MG63 (cell line): ENCODE measurements at regions not wholly inside any gene's neighbourhood (a gene's known extent, or its start where the extent isn't known, plus 50 kb on each side); places are given as distances from the start of the nearest gene placed in this dataset.
"Not testable (repeated sequence)": the region's sequence is repeated elsewhere in the genome, so short reads cannot be mapped to it uniquely, and the experiment has no call there.

Source experiments
- DNase-seq: peaks from one replicate; pipeline ENCODE4 v3.0.0-alpha.2; 2020
- H3K27me3 ChIP-seq: fragments of 250-450 bp; sonication (Bioruptor Pico); 2 replicates; pipeline ENCODE4 v1.5.1; 2020; ENCODE audit warnings: mild to moderate bottlenecking, moderate library complexity
- H3K36me3 ChIP-seq: fragments of 250-450 bp; sonication (Bioruptor Pico); 2 replicates; pipeline ENCODE4 v1.5.1; 2020; ENCODE audit warnings: mild to moderate bottlenecking, moderate library complexity
- H3K4me3 ChIP-seq: fragments of 250-450 bp; sonication (Bioruptor Pico); 2 replicates; pipeline ENCODE4 v1.5.1; 2020; ENCODE audit warnings: mild to moderate bottlenecking, moderate library complexity
- H3K9me3 ChIP-seq: fragments of 250-450 bp; sonication (Bioruptor Pico); 2 replicates; pipeline ENCODE4 v1.5.1; 2020; ENCODE audit warnings: mild to moderate bottlenecking, moderate library complexity

- Histone ChIP-seq H3K9me3 (no peaks in the 10 kb centered on the region), H3K36me3 (no peaks in the 10 kb centered on the region), H3K27me3 (no peaks in the 10 kb centered on the region), H3K4me3 (no peak overlapping the region)
- no peak for DNase-seq
Observed at GRCh38 chr6:54519161-54519560, 210.9 kb downstream of the TINAG start.

GRCh38 chr6:54525731-54526130 lies 217.5 kb downstream of the TINAG start:
- Histone ChIP-seq H3K27me3 (no peaks in the 10 kb centered on the region), H3K4me3 (no peak overlapping the region), H3K9me3 (0 out of 2 replicates have a peak, but pooled peaks cover 3% of the 10 kb centered on the region), H3K36me3 (no peaks in the 10 kb centered on the region)
- peak; percentile 0 for DNase-seq

GRCh38 chr6:54533567-54533966 lies 225.3 kb downstream of the TINAG start:
- H3K36me3 ChIP-seq: no peaks in the 10 kb centered on the region
- no peaks in the 10 kb centered on the region for H3K27me3 ChIP-seq
- H3K4me3 ChIP-seq: no peak overlapping the region
- H3K9me3 ChIP-seq: no peaks in the 10 kb centered on the region
- no peak for DNase-seq

GRCh38 chr6:54535568-54535967 lies 227.3 kb downstream of the TINAG start:
- Histone ChIP-seq H3K36me3 (no peaks in the 10 kb centered on the region), H3K4me3 (no peak overlapping the region), H3K27me3 (no peaks in the 10 kb centered on the region), H3K9me3 (no peaks in the 10 kb centered on the region)
- DNase-seq: no peak

- no peaks in the 10 kb centered on the region for H3K27me3 ChIP-seq
- no peaks in the 10 kb centered on the region for H3K9me3 ChIP-seq
- DNase-seq: no peak
- H3K36me3 ChIP-seq: no peaks in the 10 kb centered on the region
- H3K4me3 ChIP-seq: no peak overlapping the region
Observed at GRCh38 chr6:54541541-54541940, 233.3 kb downstream of the TINAG start.

- DNase-seq: no peak
- no peak overlapping the region for H3K4me3 ChIP-seq
- H3K9me3 ChIP-seq: no peaks in the 10 kb centered on the region
- H3K27me3 ChIP-seq: no peaks in the 10 kb centered on the region
- no peaks in the 10 kb centered on the region for H3K36me3 ChIP-seq
Observed at GRCh38 chr6:54559136-54559535, 250.9 kb downstream of the TINAG start.

- H3K4me3 ChIP-seq, H3K27me3 ChIP-seq, DNase-seq: not testable (repeated sequence)
Observed at GRCh38 chr6:54564188-54564587, 255.9 kb downstream of the TINAG start.

GRCh38 chr6:54574671-54575070 lies 266.4 kb downstream of the TINAG start:
- no peak for DNase-seq
- Histone ChIP-seq H3K4me3 (no peak overlapping the region), H3K36me3 (no peaks in the 10 kb centered on the region), H3K9me3 (no peaks in the 10 kb centered on the region), H3K27me3 (no peaks in the 10 kb centered on the region)

More at GRCh38 chr6:54564188-54564587, 255.9 kb downstream of the TINAG start:
- not testable (repeated sequence) for H3K9me3 ChIP-seq, H3K36me3 ChIP-seq

- H3K27me3 ChIP-seq: no peaks in the 10 kb centered on the region
Observed at GRCh38 chr6:54578261-54578660, 268.3 kb upstream of the FAM83B start.

GRCh38 chr6:54579011-54579410 lies 267.6 kb upstream of the FAM83B start:
- DNase-seq: no peak
- H3K4me3 ChIP-seq: no peak overlapping the region
- no peaks in the 10 kb centered on the region for H3K36me3 ChIP-seq
- H3K27me3 ChIP-seq: no peaks in the 10 kb centered on the region
- no peaks in the 10 kb centered on the region for H3K9me3 ChIP-seq

More at GRCh38 chr6:54578261-54578660, 268.3 kb upstream of the FAM83B start:
- no peak overlapping the region for H3K4me3 ChIP-seq
- no peak for DNase-seq
- no peaks in the 10 kb centered on the region for H3K9me3 ChIP-seq
- no peaks in the 10 kb centered on the region for H3K36me3 ChIP-seq

- no peak for DNase-seq
- Histone ChIP-seq H3K27me3 (no peaks in the 10 kb centered on the region), H3K36me3 (no peaks in the 10 kb centered on the region), H3K4me3 (no peak overlapping the region), H3K9me3 (no peaks in the 10 kb centered on the region)
Observed at GRCh38 chr6:54586251-54586650, 260.3 kb upstream of the FAM83B start.

GRCh38 chr6:54587277-54587676 lies 259.3 kb upstream of the FAM83B start:
- no peaks in the 10 kb centered on the region for H3K9me3 ChIP-seq
- H3K27me3 ChIP-seq: no peaks in the 10 kb centered on the region
- no peaks in the 10 kb centered on the region for H3K36me3 ChIP-seq
- DNase-seq: no peak
- no peak overlapping the region for H3K4me3 ChIP-seq

GRCh38 chr6:54588176-54588575 lies 258.4 kb upstream of the FAM83B start:
- DNase-seq: no peak
- no peak overlapping the region for H3K4me3 ChIP-seq
- no peaks in the 10 kb centered on the region for H3K9me3 ChIP-seq
- H3K27me3 ChIP-seq: no peaks in the 10 kb centered on the region
- H3K36me3 ChIP-seq: no peaks in the 10 kb centered on the region

- no peaks in the 10 kb centered on the region for H3K9me3 ChIP-seq
- no peak for DNase-seq
- H3K4me3 ChIP-seq: no peak overlapping the region
- H3K36me3 ChIP-seq: no peaks in the 10 kb centered on the region
- no peaks in the 10 kb centered on the region for H3K27me3 ChIP-seq
Observed at GRCh38 chr6:54595844-54596243, 250.7 kb upstream of the FAM83B start.

- H3K36me3 ChIP-seq: no peaks in the 10 kb centered on the region
- no peaks in the 10 kb centered on the region for H3K27me3 ChIP-seq
- no peaks in the 10 kb centered on the region for H3K9me3 ChIP-seq
- H3K4me3 ChIP-seq: no peak overlapping the region
- no peak for DNase-seq
Observed at GRCh38 chr6:54598787-54599313, 247.7 kb upstream of the FAM83B start.

GRCh38 chr6:54601600-54602300 lies 244.8 kb upstream of the FAM83B start:
- no peak overlapping the region for H3K4me3 ChIP-seq
- no peaks in the 10 kb centered on the region for H3K36me3 ChIP-seq
- DNase-seq: no peak
- no peaks in the 10 kb centered on the region for H3K27me3 ChIP-seq
- H3K9me3 ChIP-seq: no peaks in the 10 kb centered on the region

- Histone ChIP-seq H3K36me3 (no peaks in the 10 kb centered on the region), H3K27me3 (no peaks in the 10 kb centered on the region), H3K4me3 (no peak overlapping the region), H3K9me3 (no peaks in the 10 kb centered on the region)
- DNase-seq: no peak
Observed at GRCh38 chr6:54602591-54602990, 244.0 kb upstream of the FAM83B start.

- H3K36me3 ChIP-seq: no peaks in the 10 kb centered on the region
- DNase-seq: no peak
- H3K4me3 ChIP-seq: no peak overlapping the region
- H3K9me3 ChIP-seq: no peaks in the 10 kb centered on the region
- no peaks in the 10 kb centered on the region for H3K27me3 ChIP-seq
Observed at GRCh38 chr6:54609981-54610380, 236.6 kb upstream of the FAM83B start.
